ENCODE measurements at regions not wholly inside any gene's neighbourhood (a gene's known extent, or its start where the extent isn't known, plus 50 kb on each side); places are given as distances from the start of the nearest gene placed in this dataset.

DNA sequence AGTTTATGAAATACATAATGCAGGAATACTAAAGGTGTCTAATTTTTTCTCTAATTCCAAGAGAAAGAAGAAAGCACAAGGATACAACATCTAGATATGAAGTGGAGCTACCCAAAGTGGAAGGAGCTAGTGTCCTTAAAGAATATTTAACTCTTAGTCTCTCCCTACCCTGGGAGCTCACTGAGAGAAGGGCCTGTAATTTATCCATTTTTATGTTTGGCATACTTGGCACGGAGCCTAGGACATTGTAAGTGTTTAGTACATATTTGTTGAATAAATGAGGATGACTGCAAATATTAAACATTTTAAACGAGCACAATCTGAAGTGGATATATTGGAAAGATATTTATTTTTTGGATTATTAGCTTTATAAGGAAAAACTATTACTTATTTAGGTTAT, 674.8 kb downstream of the IQCM start:
- Histone ChIP-seq H3K36me3 (ENCODE audit: control insufficient read depth, insufficient read depth, low read length) (no peaks in the 10 kb centered on the region), H3K4me1 (ENCODE audit: control insufficient read depth, insufficient read depth, low read length) (no peaks in the 10 kb centered on the region), H3K4me3 (ENCODE audit: low read length) (no peak overlapping the region), H3K9me3 (ENCODE audit: control insufficient read depth, insufficient read depth, low read length) (no peaks in the 10 kb centered on the region), H3K27me3 (ENCODE audit: control insufficient read depth, insufficient read depth, low read length) (no peaks in the 10 kb centered on the region), H3K27ac (ENCODE audit: low read length) (no peak overlapping the region)
- Mint-ChIP-seq H3K36me3 (no peaks in the 10 kb centered on the region), H3K27me3 (ENCODE audit: low read depth in 2 of 2) (no peaks in the 10 kb centered on the region), H3K4me3 (no peak overlapping the region), H3K9me3 (peaks cover 19% of the 10 kb centered on the region in 2 donors), H3K4me1 (no peaks in the 10 kb centered on the region), H3K27ac (no peak overlapping the region)
- ATAC-seq (no peak), DNase-seq (no peak)
- intact Hi-C loops (cut with micrococcal nuclease), result no loop called here
- TF ChIP-seq, protein P1, sequence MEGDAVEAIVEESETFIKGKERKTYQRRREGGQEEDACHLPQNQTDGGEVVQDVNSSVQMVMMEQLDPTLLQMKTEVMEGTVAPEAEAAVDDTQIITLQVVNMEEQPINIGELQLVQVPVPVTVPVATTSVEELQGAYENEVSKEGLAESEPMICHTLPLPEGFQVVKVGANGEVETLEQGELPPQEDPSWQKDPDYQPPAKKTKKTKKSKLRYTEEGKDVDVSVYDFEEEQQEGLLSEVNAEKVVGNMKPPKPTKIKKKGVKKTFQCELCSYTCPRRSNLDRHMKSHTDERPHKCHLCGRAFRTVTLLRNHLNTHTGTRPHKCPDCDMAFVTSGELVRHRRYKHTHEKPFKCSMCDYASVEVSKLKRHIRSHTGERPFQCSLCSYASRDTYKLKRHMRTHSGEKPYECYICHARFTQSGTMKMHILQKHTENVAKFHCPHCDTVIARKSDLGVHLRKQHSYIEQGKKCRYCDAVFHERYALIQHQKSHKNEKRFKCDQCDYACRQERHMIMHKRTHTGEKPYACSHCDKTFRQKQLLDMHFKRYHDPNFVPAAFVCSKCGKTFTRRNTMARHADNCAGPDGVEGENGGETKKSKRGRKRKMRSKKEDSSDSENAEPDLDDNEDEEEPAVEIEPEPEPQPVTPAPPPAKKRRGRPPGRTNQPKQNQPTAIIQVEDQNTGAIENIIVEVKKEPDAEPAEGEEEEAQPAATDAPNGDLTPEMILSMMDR (IDR thresholded peaks at IDR 0.05), result no peak
- 73% methylated on average over 1 of the region's 2 CpGs for WGBS (ENCODE audit: insufficient coverage)

DNA sequence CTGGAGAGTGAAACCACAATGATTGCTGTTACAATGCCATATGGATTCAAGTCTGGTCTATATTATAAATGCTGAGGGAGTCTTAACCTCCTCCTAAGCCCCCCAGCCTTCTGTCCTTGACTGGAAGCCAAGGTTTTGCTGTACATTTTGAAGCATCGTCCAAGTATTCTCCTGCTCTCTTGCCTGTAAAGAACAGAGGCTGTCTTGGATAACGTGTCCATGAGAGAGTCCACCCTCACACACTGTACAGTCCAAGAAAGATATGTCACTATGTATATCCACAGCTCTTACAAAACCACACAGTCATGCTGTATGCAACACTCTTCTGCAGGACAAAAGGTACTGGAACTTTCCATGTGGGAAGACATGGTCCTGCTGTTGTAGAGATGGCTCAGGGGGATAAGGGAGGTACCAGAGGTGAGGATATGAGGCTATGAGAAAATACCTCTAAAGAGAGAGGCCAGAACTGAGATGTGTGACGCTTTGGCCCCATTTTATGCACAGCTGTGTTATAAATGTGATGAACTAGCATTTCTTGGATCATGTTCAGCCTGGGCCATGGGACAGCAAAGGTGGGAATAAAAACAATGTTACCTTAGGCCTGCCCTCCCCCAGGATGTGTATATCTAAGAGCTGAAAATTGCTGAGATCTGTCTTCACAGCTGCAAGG, 678.6 kb downstream of the IQCM start:
- no peaks in the 10 kb centered on the region for H3K4me1 ChIP-seq (ENCODE audit: control insufficient read depth, insufficient read depth, low read length)
- no peaks in the 10 kb centered on the region for H3K36me3 ChIP-seq (ENCODE audit: control insufficient read depth, insufficient read depth, low read length)
- H3K9me3 ChIP-seq (ENCODE audit: control insufficient read depth, insufficient read depth, low read length), result no peaks in the 10 kb centered on the region
- Mint-ChIP-seq H3K36me3 (no peaks in the 10 kb centered on the region), H3K27ac (no peak overlapping the region), H3K4me1 (no peaks in the 10 kb centered on the region), H3K27me3 (ENCODE audit: low read depth in 2 of 2) (no peaks in the 10 kb centered on the region), H3K4me3 (no peak overlapping the region), H3K9me3 (peaks cover 6 to 12% of the 10 kb centered on the region in 2 donors)
- no peaks in the 10 kb centered on the region for H3K27me3 ChIP-seq (ENCODE audit: control insufficient read depth, insufficient read depth, low read length)
- WGBS (ENCODE audit: insufficient coverage), result 74% methylated on average over 3 of the region's 3 CpGs
- H3K4me3 ChIP-seq (ENCODE audit: low read length), result no peak overlapping the region
- TF ChIP-seq, protein P1 (IDR thresholded peaks at IDR 0.05), result no peak
- ATAC-seq, result no peak
- DNase-seq, result no peak
- intact Hi-C loops (cut with micrococcal nuclease), result no loop called here
- H3K27ac ChIP-seq (ENCODE audit: low read length), result no peak overlapping the region

DNA sequence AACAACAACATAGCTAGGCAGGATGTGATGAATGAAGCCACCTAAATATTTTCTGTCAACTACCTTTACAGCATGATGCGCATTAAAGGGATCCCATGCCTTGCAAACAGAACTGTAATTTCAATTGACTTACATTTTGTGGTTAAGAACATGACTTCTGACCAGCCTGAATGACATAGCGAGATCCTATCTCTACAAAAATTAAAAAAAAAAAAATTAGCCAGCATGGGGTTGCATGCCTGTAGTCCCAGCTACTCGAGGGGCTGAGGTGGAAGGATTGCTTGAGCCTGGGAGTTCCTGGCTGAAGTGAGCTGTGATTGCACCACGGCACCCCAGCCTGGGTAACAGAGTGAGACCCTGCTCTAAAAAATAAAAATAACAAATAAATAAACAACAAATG, 680.6 kb downstream of the IQCM start:
- Histone ChIP-seq H3K27ac (ENCODE audit: low read length) (no peak overlapping the region), H3K4me1 (ENCODE audit: control insufficient read depth, insufficient read depth, low read length) (no peaks in the 10 kb centered on the region), H3K4me3 (ENCODE audit: low read length) (no peak overlapping the region), H3K9me3 (ENCODE audit: control insufficient read depth, insufficient read depth, low read length) (no peaks in the 10 kb centered on the region), H3K27me3 (ENCODE audit: control insufficient read depth, insufficient read depth, low read length) (no peaks in the 10 kb centered on the region), H3K36me3 (ENCODE audit: control insufficient read depth, insufficient read depth, low read length) (no peaks in the 10 kb centered on the region)
- 52% methylated on average over 3 of the region's 4 CpGs for WGBS (ENCODE audit: insufficient coverage)
- ATAC-seq (no peak), DNase-seq (no peak)
- Mint-ChIP-seq H3K4me3 (no peak overlapping the region), H3K36me3 (no peaks in the 10 kb centered on the region), H3K27ac (no peak overlapping the region), H3K27me3 (ENCODE audit: low read depth in 2 of 2) (no peaks in the 10 kb centered on the region), H3K9me3 (peaks cover 5 to 10% of the 10 kb centered on the region in 2 donors), H3K4me1 (no peaks in the 10 kb centered on the region)
- TF ChIP-seq, protein P1 (IDR thresholded peaks at IDR 0.05), result no peak
- intact Hi-C loops (cut with micrococcal nuclease), result no loop called here

DNA sequence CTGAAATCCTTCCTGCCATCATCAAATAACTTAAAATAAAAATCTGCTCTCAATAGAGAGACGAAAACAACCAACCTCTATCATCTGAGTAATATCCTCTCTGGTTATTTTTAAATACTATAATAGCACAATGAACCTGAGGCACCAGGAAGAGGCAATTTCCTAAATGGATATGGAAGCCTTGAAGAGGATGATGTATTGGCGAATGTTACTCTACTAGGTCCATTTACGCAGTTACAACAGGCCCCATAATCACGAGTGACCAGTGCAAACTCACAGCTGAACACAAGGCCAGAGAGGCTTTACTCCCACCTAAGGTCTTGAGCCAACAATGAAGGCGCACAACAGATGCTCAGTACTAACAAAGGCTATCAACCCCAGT, 678.8 kb upstream of the NR3C2 start:
- Histone ChIP-seq H3K9me3 (ENCODE audit: control insufficient read depth, insufficient read depth, low read length) (no peaks in the 10 kb centered on the region), H3K36me3 (ENCODE audit: control insufficient read depth, insufficient read depth, low read length) (no peaks in the 10 kb centered on the region), H3K4me3 (ENCODE audit: low read length) (no peak overlapping the region), H3K27ac (ENCODE audit: low read length) (no peak overlapping the region), H3K27me3 (ENCODE audit: control insufficient read depth, insufficient read depth, low read length) (no peaks in the 10 kb centered on the region), H3K4me1 (ENCODE audit: control insufficient read depth, insufficient read depth, low read length) (no peaks in the 10 kb centered on the region)
- Mint-ChIP-seq H3K27me3 (ENCODE audit: low read depth in 2 of 2) (no peaks in the 10 kb centered on the region), H3K4me3 (no peak overlapping the region), H3K36me3 (no peaks in the 10 kb centered on the region), H3K4me1 (no peaks in the 10 kb centered on the region), H3K27ac (no peak overlapping the region), H3K9me3 (peaks cover 2 to 6% of the 10 kb centered on the region in 2 donors)
- 82% methylated on average over 4 of the region's 5 CpGs for WGBS (ENCODE audit: insufficient coverage)
- no peak for DNase-seq
- no peak for ATAC-seq
- TF ChIP-seq, protein P1 (IDR thresholded peaks at IDR 0.05), result no peak
- intact Hi-C loops (cut with micrococcal nuclease), result no loop called here

All from natural killer cell (primary cell).